SU-DHL-6 (cell line): ENCODE measurements at regions not wholly inside any gene's neighbourhood (a gene's known extent, or its start where the extent isn't known, plus 50 kb on each side); places are given as distances from the start of the nearest gene placed in this dataset.

Source experiments
- CTCF ChIP-seq: fragments of 200-600 bp; sonication (generic); IDR thresholded peaks from one replicate; pipeline ENCODE4 v1.5.1; 2017; ENCODE audit warnings: antibody characterized with exemption, mild to moderate bottlenecking, low read length, moderate library complexity; ENCODE audit not compliant: insufficient read depth, poor library complexity, severe bottlenecking
- EZH2phosphoT487 ChIP-seq: fragments of 200-600 bp; sonication (generic), shearing (Covaris generic); conservative IDR thresholded peaks from 2 replicates; pipeline ENCODE4 v1.6.1; 2018; ENCODE audit warnings: mild to moderate bottlenecking, antibody characterized with exemption, low read length, moderate library complexity, mixed read lengths

GRCh38 chr5:124619121-124619520 lies 127.3 kb downstream of the ZNF608 start:
- TF ChIP-seq EZH2phosphoT487 (no peak), CTCF (no peak)
